SH-SY5Y (cell line): ENCODE measurements at regions not wholly inside any gene's neighbourhood (a gene's known extent, or its start where the extent isn't known, plus 50 kb on each side); places are given as distances from the start of the nearest gene placed in this dataset.

ENCODE experiments used
- GATA2 ChIP-seq: IDR thresholded peaks from 2 replicates; pipeline ENCODE4 v1.6.1; 2011; ENCODE audit warnings: mild to moderate bottlenecking, low read depth, low read length
- GATA3 ChIP-seq: IDR thresholded peaks from 2 replicates; pipeline ENCODE4 v1.6.1; 2011; ENCODE audit warnings: low read depth, mild to moderate bottlenecking, low read length, moderate library complexity

DNA sequence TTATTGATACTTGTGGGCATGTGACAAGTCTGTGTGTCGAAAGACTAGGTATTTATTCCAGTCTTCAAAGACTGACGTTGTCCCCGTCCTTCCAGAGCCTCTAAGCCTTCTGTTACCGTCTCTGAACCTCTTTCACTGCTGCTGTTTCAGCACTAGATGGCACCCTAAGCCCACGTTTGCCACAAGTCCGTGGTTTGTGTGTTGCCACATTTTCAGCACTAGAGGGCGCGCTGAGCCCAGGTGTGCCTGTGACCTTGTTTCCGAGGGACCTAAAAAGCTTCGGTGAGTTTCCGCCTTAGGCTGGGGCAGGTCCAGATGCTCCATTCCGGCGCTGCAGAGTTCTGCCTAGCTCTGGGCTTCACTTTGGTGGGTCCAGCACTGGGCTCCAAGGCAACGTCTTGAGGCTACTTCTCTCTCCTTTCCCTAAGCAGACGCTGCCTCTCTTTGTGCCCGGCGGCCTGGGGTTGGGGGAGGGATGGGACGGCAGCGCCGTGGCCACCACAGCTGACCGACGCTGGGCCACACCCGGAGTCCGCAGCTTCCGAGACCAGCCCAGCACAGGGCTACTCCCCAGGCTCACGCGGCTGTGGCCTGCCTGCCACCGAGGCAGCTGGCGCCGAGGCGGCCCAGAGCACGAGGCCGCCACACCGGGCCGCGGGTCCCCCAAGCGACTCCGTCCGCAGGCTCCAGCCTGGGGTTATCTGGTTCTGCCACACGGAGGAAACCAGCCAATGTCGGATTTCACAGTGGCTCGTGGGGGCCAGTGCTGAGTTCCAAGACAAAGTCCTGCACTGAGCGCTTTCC lies 520.2 kb downstream of the REEP3 start:
- no peak for TF ChIP-seq GATA2
- TF ChIP-seq GATA3: no peak
